PC-3 (cell line): ENCODE measurements at regions not wholly inside any gene's neighbourhood (a gene's known extent, or its start where the extent isn't known, plus 50 kb on each side); places are given as distances from the start of the nearest gene placed in this dataset.

Experiments
- ATAC-seq: fragments of 200-7000 bp; cut with Tn5 transposase; 2 replicates; pipeline ENCODE4 v1.9.1; 2020; ENCODE audit warnings: mild to moderate bottlenecking, moderate library complexity
- BruUV-seq: library from RNA; stranded (reverse); fragments of 400-500 nt; replicated peaks from 2 replicates; lab custom pipeline; 2021; lab: Mats Ljungman, UMichigan
- CTCF ChIA-PET: fragments of 300-600 bp; sonication (Branson Sonifier 250); formaldehyde crosslinking; loops from one replicate; lab custom pipeline; 2022; ENCODE audit warnings: antibody characterized with exemption; lab: Charles Lee
- POLR2A ChIA-PET: fragments of 300-600 bp; sonication (Branson Sonifier 250); formaldehyde crosslinking; loops from one replicate; lab custom pipeline; 2022; ENCODE audit warnings: antibody characterized with exemption; ENCODE audit not compliant: unreplicated experiment; lab: Charles Lee
- DNase-seq: peaks from one replicate; pipeline ENCODE4 v3.0.0-alpha.2; 2015
- H2AFZ ChIP-seq: fragments of 300-600 bp; sonication (generic); 2 replicates; pipeline ENCODE4 v1.6.0; 2016; ENCODE audit warnings: antibody characterized with exemption, low read length
- H3F3A ChIP-seq: fragments of 300-600 bp; sonication (generic); one replicate; pipeline ENCODE4 v1.6.0; 2017; ENCODE audit warnings: antibody characterized with exemption, low read length, control low read depth, mild to moderate bottlenecking; ENCODE audit not compliant: unreplicated experiment
- H3K27ac ChIP-seq: fragments of 300-600 bp; sonication (generic); 2 replicates; pipeline ENCODE4 v1.5.1; 2016; ENCODE audit warnings: mild to moderate bottlenecking, low read length
- H3K27me3 ChIP-seq: fragments of 300-600 bp; sonication (generic); 2 replicates; pipeline ENCODE4 v1.6.1; 2016; ENCODE audit warnings: low read length, mixed read lengths
- H3K36me3 ChIP-seq: fragments of 300-600 bp; sonication (generic); 2 replicates; pipeline ENCODE4 v1.6.1; 2016; ENCODE audit warnings: low read depth, mixed run types, low read length, mixed read lengths
- H3K4me1 ChIP-seq: fragments of 300-600 bp; sonication (generic); 2 replicates; pipeline ENCODE4 v1.5.1; 2016; ENCODE audit warnings: low read length; ENCODE audit not compliant: insufficient read depth
- H3K4me2 ChIP-seq: fragments of 300-600 bp; sonication (generic); 2 replicates; pipeline ENCODE4 v1.6.0; 2016; ENCODE audit warnings: low read length
- H3K4me3 ChIP-seq: fragments of 300-600 bp; sonication (generic); 2 replicates; pipeline ENCODE4 v1.5.1; 2016; ENCODE audit warnings: mild to moderate bottlenecking, low read length, mixed read lengths
- H3K79me2 ChIP-seq: fragments of 300-600 bp; sonication (generic); 2 replicates; pipeline ENCODE4 v1.6.1; 2017; ENCODE audit warnings: low read length, mixed read lengths
- H3K9ac ChIP-seq: fragments of 300-600 bp; sonication (generic); 2 replicates; pipeline ENCODE4 v1.6.0; 2016; ENCODE audit warnings: mild to moderate bottlenecking, low read length
- H3K9me2 ChIP-seq: fragments of 300-600 bp; sonication (generic); replicated peaks from 2 replicates; pipeline ENCODE4 v1.6.1; 2016; ENCODE audit warnings: mixed run types, low read length, mixed read lengths
- H3K9me3 ChIP-seq: fragments of 300-600 bp; sonication (generic); 2 replicates; pipeline ENCODE4 v1.6.1; 2016; ENCODE audit warnings: low read length, mixed read lengths
- H4K20me1 ChIP-seq: fragments of 300-600 bp; sonication (generic); 2 replicates; pipeline ENCODE4 v1.6.1; 2016; ENCODE audit warnings: low read length, mixed read lengths
- EZH2 ChIP-seq: fragments of 300-600 bp; sonication (generic); IDR thresholded peaks from one replicate; pipeline ENCODE4 v1.6.1; 2017; ENCODE audit warnings: antibody characterized with exemption, mild to moderate bottlenecking, low read length; ENCODE audit not compliant: unreplicated experiment
- EZH2phosphoT487 ChIP-seq: fragments of 300-600 bp; sonication (generic); IDR thresholded peaks from 2 replicates; pipeline ENCODE4 v1.6.1; 2018; ENCODE audit warnings: mild to moderate bottlenecking, antibody characterized with exemption, low read length, borderline replicate concordance
- intact Hi-C: fragments of 100-400 bp; cut with micrococcal nuclease; formaldehyde crosslinking; loops from 2 replicates; pipeline ENCODE4 v1.9.0; 2023
- TF ChIP-seq, protein P1 (sequence below): fragments of 300-600 bp; sonication (generic); conservative IDR thresholded peaks from 2 replicates; pipeline ENCODE4 v1.5.1; 2017; ENCODE audit warnings: antibody characterized with exemption, low read depth, mild to moderate bottlenecking, low read length

DNA sequence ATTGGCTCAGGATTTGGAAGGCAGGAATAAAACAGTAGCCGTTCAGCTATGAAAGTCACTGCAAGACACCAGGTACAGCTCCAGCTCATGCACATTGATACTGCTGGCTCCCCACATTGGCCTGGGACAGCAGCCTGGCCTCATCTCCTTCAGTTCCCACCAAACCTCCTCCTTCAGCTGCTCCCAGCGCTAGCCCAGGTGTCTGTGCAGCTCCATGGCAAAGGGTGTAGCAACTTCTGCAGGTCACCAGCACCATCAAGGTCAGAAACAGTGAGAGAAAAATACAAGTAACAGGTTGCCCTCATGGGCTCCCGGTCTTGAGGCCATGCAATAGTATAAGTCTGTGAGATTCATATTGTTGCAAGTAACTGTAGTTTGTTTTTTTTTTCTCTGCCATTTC lies 216.7 kb upstream of the CTAGE1 start:
- ATAC-seq (no peak), DNase-seq (no peak)
- H3K9ac ChIP-seq: no peak overlapping the region
- H3K4me3 ChIP-seq: no peak overlapping the region
- no TSS peak for BruUV-seq
- H3K27ac ChIP-seq: no peak overlapping the region
- H3F3A ChIP-seq: no peaks in the 10 kb centered on the region
- POLR2A ChIA-PET: no interaction called here
- intact Hi-C loops: loop anchor here (10.0 kb wide), 1 partner anchor 50 kb away; no protein-coding TSS in a partner anchor
- CTCF ChIA-PET: no interaction called here
- no peaks in the 10 kb centered on the region for H3K9me2 ChIP-seq
- H4K20me1 ChIP-seq: no peaks in the 10 kb centered on the region
- TF ChIP-seq EZH2: no peak
- TF ChIP-seq, protein P1, sequence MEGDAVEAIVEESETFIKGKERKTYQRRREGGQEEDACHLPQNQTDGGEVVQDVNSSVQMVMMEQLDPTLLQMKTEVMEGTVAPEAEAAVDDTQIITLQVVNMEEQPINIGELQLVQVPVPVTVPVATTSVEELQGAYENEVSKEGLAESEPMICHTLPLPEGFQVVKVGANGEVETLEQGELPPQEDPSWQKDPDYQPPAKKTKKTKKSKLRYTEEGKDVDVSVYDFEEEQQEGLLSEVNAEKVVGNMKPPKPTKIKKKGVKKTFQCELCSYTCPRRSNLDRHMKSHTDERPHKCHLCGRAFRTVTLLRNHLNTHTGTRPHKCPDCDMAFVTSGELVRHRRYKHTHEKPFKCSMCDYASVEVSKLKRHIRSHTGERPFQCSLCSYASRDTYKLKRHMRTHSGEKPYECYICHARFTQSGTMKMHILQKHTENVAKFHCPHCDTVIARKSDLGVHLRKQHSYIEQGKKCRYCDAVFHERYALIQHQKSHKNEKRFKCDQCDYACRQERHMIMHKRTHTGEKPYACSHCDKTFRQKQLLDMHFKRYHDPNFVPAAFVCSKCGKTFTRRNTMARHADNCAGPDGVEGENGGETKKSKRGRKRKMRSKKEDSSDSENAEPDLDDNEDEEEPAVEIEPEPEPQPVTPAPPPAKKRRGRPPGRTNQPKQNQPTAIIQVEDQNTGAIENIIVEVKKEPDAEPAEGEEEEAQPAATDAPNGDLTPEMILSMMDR: no peak
- no peak for TF ChIP-seq EZH2phosphoT487
- H3K36me3 ChIP-seq: no peaks in the 10 kb centered on the region
- H3K4me2 ChIP-seq: no peak overlapping the region
- H3K27me3 ChIP-seq: no peaks in the 10 kb centered on the region
- no peaks in the 10 kb centered on the region for H3K79me2 ChIP-seq
- H3K9me3 ChIP-seq: no peaks in the 10 kb centered on the region
- no peak overlapping the region for H2AFZ ChIP-seq
- H3K4me1 ChIP-seq: peaks cover 20% of the 10 kb centered on the region

DNA sequence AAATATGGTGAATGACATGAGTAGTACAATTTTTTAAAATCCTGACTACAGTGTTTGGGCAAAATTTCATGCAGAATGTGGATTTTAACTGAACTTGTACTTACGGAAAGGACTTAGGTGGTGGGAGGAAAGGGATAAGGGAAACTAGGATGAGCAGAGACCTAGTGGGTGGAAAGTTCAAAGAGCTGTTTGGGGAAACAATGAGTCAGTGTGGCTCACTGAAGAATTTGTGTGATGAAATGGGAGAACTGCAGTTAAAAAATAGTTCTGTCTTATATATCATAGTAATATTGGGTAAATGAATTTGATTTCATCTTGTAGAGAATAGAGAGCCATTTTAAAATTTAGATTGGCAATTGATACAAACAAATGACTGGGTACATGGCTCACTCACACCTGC lies 220.1 kb upstream of the CTAGE1 start:
- no peak overlapping the region for H3K9ac ChIP-seq
- H3K79me2 ChIP-seq: no peaks in the 10 kb centered on the region
- no peak overlapping the region for H3K27ac ChIP-seq
- CTCF ChIA-PET: no interaction called here
- no peaks in the 10 kb centered on the region for H3K9me2 ChIP-seq
- H3K9me3 ChIP-seq: no peaks in the 10 kb centered on the region
- POLR2A ChIA-PET: no interaction called here
- no peaks in the 10 kb centered on the region for H3K27me3 ChIP-seq
- intact Hi-C loops: loop anchor here (10.0 kb wide), 1 partner anchor 53 kb away; no protein-coding TSS in a partner anchor
- H3K36me3 ChIP-seq: no peaks in the 10 kb centered on the region
- no peak for TF ChIP-seq EZH2
- BruUV-seq: no TSS peak
- H3K4me2 ChIP-seq: peak overlapping the region; percentile 44
- peak; percentile 45 for ATAC-seq
- no peaks in the 10 kb centered on the region for H3F3A ChIP-seq
- peaks cover 31% of the 10 kb centered on the region for H3K4me1 ChIP-seq
- no peak overlapping the region for H3K4me3 ChIP-seq
- peak; percentile 78 for DNase-seq
- H4K20me1 ChIP-seq: no peaks in the 10 kb centered on the region
- no peak overlapping the region for H2AFZ ChIP-seq

DNA sequence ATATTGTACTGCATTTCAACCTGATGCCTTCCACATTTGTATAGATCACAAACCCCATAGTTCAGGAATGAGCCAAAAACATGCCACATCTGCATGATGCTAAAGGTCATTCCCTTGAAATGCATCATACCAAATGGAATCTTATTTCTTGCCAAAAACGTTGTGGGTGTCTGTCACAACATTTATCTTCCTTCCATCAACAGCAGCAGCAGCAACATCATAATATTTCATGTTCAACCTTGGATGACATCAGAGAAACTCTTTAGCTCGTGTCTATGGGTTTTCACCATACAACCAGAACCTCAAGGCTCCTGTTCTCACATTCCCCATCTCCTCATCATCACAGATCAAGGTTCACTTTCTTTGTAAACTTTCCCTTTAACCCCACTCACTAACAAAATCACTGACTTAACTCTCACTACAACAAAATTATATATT lies 221.3 kb upstream of the CTAGE1 start:
- Histone ChIP-seq H3K36me3 (no peaks in the 10 kb centered on the region), H3K9me2 (no peaks in the 10 kb centered on the region), H3K27me3 (no peaks in the 10 kb centered on the region), H3F3A (no peaks in the 10 kb centered on the region), H3K4me2 (peak overlapping the region; percentile 28), H3K4me1 (peaks cover 31% of the 10 kb centered on the region), H3K79me2 (no peaks in the 10 kb centered on the region), H4K20me1 (no peaks in the 10 kb centered on the region), H3K4me3 (no peak overlapping the region), H3K9ac (no peak overlapping the region), H3K9me3 (no peaks in the 10 kb centered on the region), H3K27ac (no peak overlapping the region), H2AFZ (no peak overlapping the region)
- DNase-seq: peak; percentile 76
- ChIA-PET CTCF (interaction anchor here (0.7 kb wide), 2 partner anchors 11 to 357 kb away, joined by 3 to 4 read pairs; no protein-coding TSS in a partner anchor), POLR2A (no interaction called here)
- peak; percentile 14; the same call in 1 of the 2 replicates for ATAC-seq
- no TSS peak for BruUV-seq
- no peak for TF ChIP-seq EZH2
- TF ChIP-seq EZH2phosphoT487: no peak
- TF ChIP-seq, protein P1: no peak
- intact Hi-C loops: loop anchor here (10.0 kb wide), 1 partner anchor 54 kb away; no protein-coding TSS in a partner anchor
